ENCODE measurements at regions not wholly inside any gene's neighbourhood (a gene's known extent, or its start where the extent isn't known, plus 50 kb on each side); places are given as distances from the start of the nearest gene placed in this dataset.
"Not testable (repeated sequence)": the region's sequence is repeated elsewhere in the genome, so short reads cannot be mapped to it uniquely, and the experiment has no call there.

DNA sequence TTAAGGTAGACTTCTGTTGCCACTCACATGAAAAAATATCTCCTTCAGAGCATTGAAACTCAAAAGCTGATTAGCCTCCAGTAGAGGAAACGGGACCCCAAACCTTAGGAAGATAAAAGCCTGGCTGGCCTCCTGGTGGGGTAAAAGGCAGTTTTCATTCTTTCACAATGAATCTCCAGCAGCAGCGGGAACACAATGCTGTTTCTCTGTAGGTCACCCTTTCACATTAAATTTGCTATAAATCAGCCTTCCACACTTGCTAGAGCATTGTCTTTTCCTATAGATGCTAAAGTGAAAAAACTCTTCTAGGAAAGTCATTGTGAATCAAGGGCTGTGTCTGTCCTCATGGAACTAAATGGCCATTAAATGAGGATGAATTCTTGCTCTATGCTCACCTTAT is 207.3 kb upstream of the MAGEB2 start:
- DNase-seq: no peak

GRCh38 chrX:30010471-30010870 is 204.9 kb upstream of the MAGEB2 start:
- DNase-seq: no peak

GRCh38 chrX:30015440-30015839 is 199.9 kb upstream of the MAGEB2 start:
- no peak for DNase-seq

DNA sequence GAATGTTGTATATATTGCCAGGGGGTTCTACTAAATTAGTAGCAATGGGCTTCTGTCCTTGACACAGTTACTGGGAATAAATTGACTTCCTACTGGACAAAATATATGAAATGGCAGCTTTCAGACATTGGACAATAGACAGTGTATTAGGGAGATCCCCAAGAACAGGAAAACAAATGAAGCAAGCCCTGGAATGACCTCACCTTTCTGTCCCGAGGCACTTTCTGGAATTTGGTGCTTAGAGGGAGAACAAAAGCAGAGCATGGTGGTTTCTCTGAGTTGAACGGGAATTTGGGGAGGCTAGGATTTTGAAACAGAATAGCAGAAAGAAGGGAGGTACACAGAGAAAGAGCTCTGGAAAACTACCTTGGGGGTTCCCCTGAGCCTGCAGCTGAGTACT is 187.7 kb upstream of the MAGEB2 start:
- DNase-seq: no peak

DNA sequence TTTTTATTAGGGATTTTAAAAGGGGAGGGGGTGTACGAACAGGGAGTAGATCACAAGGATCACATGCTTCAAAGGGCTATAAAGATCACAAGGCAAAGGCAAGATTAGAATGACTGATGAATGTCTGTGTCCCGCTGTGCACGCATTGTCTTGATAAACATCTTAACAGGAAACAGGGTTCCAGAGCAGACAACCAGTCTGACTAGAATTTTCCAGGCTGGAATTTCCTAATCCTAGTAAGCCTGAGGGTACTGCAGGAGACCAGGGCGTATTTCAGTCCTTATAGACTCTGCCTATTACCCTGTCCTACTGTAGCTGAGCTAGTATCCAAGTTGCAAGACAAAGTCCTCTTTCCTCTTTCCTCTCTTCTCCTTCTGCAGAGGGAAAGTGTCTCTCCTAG is 179.0 kb upstream of the MAGEB2 start:
- DNase-seq: not testable (repeated sequence)

DNA sequence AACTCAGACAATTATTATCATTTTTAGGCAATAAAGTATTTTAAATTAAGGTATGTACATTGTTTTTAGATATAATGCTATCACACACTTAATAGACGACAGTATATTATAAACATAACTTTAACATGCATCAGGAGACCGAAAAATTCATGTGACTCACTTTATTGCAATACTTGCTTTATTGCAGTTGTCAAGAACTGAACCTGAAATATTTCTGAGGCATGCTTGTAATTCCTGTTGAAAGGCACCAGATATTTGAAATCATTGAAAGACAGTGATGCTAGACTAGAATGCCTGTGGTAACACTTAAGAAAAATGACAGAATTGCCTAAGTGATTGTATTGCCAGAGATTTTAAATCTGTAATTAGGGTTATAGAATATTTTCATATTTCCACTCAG is 175.6 kb upstream of the MAGEB2 start:
- no peak for DNase-seq

- DNase-seq: peak; percentile 1
Observed at GRCh38 chrX:30060718-30061117, 154.6 kb upstream of the MAGEB2 start.

- DNase-seq: no peak
Observed at GRCh38 chrX:30065226-30065625, 150.1 kb upstream of the MAGEB2 start.

GRCh38 chrX:30067677-30068076 is 147.7 kb upstream of the MAGEB2 start:
- no peak for DNase-seq

DNA sequence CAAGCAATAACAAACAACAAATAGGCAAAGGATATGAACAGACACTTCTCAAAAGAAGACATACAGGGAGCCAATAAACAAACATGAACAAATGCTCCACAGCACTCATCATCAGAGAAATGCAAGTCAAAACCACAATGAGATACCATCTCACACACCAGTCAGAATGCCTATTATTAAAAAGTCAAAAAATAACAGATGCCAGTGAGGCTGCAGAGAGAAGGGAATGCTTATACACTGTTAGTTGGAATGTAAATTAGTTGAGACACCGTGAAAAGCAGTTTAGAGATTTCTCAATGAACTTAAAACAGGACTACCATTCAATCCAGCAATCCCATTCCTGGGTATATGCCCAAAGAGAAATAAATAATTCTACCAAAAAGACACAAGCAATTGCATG is 129.8 kb upstream of the MAGEB2 start:
- DNase-seq: no peak

GRCh38 chrX:30111431-30111830 is 103.9 kb upstream of the MAGEB2 start:
- DNase-seq: no peak

GRCh38 chrX:30141966-30142365 is 73.4 kb upstream of the MAGEB2 start:
- DNase-seq: no peak

DNA sequence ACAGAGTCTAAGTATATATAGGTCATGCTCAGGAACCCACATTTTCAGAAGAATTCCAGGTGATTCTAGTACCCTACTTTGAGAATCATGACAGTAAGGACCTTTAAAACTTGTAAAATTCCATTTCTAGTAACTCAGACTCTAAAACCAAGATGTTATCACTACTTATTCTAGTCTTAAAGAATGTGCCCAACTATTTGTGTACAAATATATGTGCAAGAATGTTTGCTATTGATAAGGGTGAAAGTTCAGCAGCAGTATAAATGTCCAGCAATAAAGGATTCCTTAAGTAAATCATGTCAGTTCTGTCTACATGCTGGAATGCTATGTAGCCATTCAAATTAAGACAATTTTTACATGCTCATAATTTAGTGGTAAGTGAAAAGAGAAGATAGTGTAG is 71.1 kb upstream of the MAGEB2 start:
- DNase-seq: no peak

DNA sequence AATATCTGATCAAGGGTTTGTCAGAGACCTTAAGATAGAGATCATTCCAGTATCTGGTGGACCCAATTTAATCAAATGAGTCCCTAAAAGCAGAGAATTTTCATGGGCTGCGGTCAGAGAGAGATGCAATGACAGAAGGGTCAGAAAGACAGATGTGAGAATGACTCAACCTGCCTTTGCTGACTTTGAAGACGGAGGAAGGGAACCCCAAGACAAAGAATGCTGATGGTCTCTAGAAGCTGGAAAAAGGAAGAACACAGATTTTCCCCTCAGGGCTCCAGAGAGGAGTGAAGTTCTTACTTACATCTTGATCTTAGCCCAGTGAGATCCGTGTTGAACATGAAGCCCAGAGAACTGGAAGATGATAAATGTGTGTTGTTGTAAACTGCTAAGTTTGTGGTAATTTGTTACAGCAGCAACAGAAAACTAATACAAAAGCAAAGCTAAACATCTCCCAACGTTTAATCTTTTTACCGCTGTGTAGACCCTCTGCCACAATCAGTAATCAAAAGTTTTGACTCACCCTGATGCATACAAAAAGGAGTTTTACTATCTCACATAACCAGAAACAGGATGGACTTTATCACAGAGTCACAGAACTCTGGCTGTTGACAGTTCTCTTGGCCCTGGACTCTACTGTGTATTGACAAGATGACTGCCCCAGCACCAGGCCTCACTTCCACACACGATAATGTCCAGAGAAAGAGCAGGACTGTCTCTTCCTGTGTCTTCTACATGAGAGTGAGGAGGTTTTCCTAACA is 70.2 kb upstream of the MAGEB2 start:
- no peak for DNase-seq

DNA sequence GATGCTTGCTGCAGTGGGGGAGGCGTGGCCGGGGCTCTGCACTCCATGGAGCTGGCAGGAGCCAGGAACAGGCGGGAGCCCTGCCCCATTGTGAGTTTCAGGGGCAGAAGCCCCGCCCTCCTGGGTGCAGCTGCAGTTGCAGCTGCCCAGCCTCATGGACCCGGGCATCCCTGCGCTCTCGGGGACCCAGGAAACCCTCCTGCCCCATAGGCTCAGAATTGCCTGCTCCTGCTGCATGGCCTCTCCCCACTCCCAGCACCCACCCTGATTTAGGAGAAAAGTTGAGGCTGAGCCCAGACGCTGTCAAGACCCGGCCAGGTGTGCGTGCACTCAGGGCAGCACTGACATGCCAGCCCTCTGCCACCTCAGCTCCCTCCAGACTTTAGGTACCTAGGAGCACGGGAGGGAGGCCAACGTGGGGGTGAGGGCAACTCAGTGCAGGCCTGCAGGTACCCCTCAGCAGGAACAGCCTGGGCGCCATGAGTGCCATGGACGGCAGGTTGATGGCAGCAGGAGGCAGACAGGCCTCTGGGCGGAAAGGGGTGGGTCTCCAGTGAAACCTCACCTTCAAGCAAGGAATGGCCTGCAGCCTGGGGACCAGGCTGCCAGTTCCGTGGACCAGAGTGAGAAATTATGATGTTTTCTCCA is 67.2 kb upstream of the MAGEB2 start:
- no peak for DNase-seq

GRCh38 chrX:30149206-30149605 is 66.2 kb upstream of the MAGEB2 start:
- DNase-seq: not testable (repeated sequence)

GRCh38 chrX:30150196-30150895 is 65.0 kb upstream of the MAGEB2 start:
- no peak for DNase-seq

- no peak for DNase-seq
Observed at GRCh38 chrX:30151964-30152363, 63.4 kb upstream of the MAGEB2 start.

- no peak for DNase-seq
Observed at GRCh38 chrX:30153175-30153880, 62.0 kb upstream of the MAGEB2 start.

- DNase-seq: no peak
Observed at GRCh38 chrX:30153881-30154260, 61.5 kb upstream of the MAGEB2 start.

- no peak for DNase-seq
Observed at GRCh38 chrX:30156009-30156408, 59.4 kb upstream of the MAGEB2 start.

DNA sequence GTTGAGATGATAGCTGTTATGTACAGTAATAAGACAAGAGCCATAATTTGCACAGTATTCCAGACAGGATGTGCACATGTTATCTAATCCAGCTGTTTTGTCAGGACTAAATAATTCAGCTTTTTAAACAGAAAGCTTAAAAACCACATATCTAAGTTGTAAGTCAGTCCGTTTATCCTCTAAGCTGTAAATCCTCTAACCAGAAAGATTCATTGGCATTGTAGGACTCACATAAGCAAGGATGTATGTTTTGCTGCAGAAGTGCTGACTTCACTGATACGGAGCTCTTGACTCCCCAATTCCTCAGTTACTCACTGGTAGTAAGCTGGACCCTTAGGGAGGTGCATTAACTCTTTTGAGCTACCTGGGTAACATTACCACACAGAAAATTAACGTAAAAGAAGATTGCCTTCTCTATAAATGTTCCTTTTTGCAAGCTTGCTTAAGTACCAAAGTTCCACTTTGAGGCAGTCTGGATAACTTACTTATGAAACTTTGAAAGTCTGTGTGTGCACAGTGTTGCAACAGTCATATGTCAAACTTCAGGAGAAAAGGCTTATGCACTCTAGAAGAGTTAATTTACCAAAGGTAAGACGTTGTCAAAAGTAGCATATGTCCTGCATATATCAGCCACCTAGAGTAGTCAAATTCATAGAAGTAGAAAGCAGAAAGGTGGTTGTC is 58.3 kb upstream of the MAGEB2 start:
- no peak for DNase-seq

- no peak for DNase-seq
Observed at GRCh38 chrX:30161043-30161442, 54.3 kb upstream of the MAGEB2 start.

All from retina (tissue), 1 donor.